Endothelial cell of umbilical vein (primary cell): ENCODE measurements at regions not wholly inside any gene's neighbourhood (a gene's known extent, or its start where the extent isn't known, plus 50 kb on each side); places are given as distances from the start of the nearest gene placed in this dataset.

ENCODE experiments used
- BruUV-seq: library from RNA; stranded (reverse); fragments of 400-500 nt; replicated peaks from 2 replicates; lab custom pipeline; 2021; lab: Mats Ljungman, UMichigan
- CTCF ChIA-PET: fragments of 300-600, 350-600 bp; sonication (Branson Sonifier 250); formaldehyde crosslinking; loops from one replicate; lab custom pipeline; 2021; ENCODE audit warnings: antibody characterized with exemption, inconsistent platforms; lab: Charles Lee
- POLR2A ChIA-PET: fragments of 300-600, 350-600 bp; sonication (Branson Sonifier 250); formaldehyde crosslinking; loops from one replicate; lab custom pipeline; 2021; ENCODE audit warnings: antibody characterized with exemption, inconsistent platforms; lab: Charles Lee
- DNase-seq: peaks from one replicate; pipeline ENCODE4 v3.0.0-alpha.2; 2011; ENCODE audit warnings: low read depth, low spot score
- FAIRE-seq: peaks from 2 replicates; lab custom pipeline; 2011; peaks lifted over from hg19 to GRCh38; lab: Jason Lieb, UNC
- H2AFZ ChIP-seq: 2 replicates; pipeline ENCODE4 v1.6.0; 2012; ENCODE audit warnings: low read depth, low read length, control low read depth, inconsistent platforms
- H3K27ac ChIP-seq: 2 replicates; pipeline ENCODE4 v1.5.1; 2011; ENCODE audit warnings: low read depth, mild to moderate bottlenecking, control low read depth, low read length, moderate library complexity; ENCODE audit not compliant: insufficient read depth
- H3K27me3 ChIP-seq, 2 experiments: 2 replicates each; pipeline versions ENCODE4 v1.6.0 to v1.6.1; 2011; ENCODE audit warnings: low read length in 2 of 2, mixed read lengths in 1 of 2; ENCODE audit not compliant: control insufficient read depth in 2 of 2, insufficient read depth in 2 of 2
- H3K36me3 ChIP-seq, 2 experiments: 2 replicates in 1 of 2; 3 replicates in 1 of 2; pipeline ENCODE4 v1.5.1; 2011; ENCODE audit warnings: low read length in 2 of 2, mild to moderate bottlenecking in 1 of 2, moderate library complexity in 1 of 2; ENCODE audit not compliant: control insufficient read depth in 2 of 2, insufficient read depth in 2 of 2; ENCODE audit errors: extremely low read depth in 1 of 2
- H3K4me1 ChIP-seq: 3 replicates; pipeline ENCODE4 v1.5.1; 2011; ENCODE audit warnings: mild to moderate bottlenecking, low read length; ENCODE audit not compliant: control insufficient read depth, insufficient read depth; ENCODE audit errors: extremely low read depth
- H3K4me2 ChIP-seq: 2 replicates; pipeline ENCODE4 v1.6.1; 2011; ENCODE audit warnings: low read length, control low read depth, mixed read lengths; ENCODE audit not compliant: insufficient read depth
- H3K4me3 ChIP-seq, 3 experiments: fragments of 200-600 bp in 1 of 3; sonication (generic), shearing (Covaris generic) in 1 of 3; replicated peaks in 1 of 3; 2 replicates each; pipeline ENCODE4 v1.5.1; 2011 to 2016; ENCODE audit warnings: control low read depth in 3 of 3, low read length in 3 of 3, mild to moderate bottlenecking in 2 of 3, inconsistent platforms in 1 of 3, low read depth in 1 of 3, moderate library complexity in 1 of 3; ENCODE audit not compliant: insufficient read depth in 1 of 3
- H3K79me2 ChIP-seq: 2 replicates; pipeline ENCODE4 v1.6.0; 2012; ENCODE audit warnings: low read length, inconsistent platforms; ENCODE audit not compliant: control insufficient read depth, insufficient read depth
- H3K9ac ChIP-seq: replicated peaks from 2 replicates; pipeline ENCODE3; 2011; ENCODE audit warnings: low read length, control low read depth; ENCODE audit not compliant: insufficient read depth; ENCODE audit errors: extremely low read depth
- H3K9me1 ChIP-seq: replicated peaks from 3 replicates; pipeline ENCODE4 v1.6.0; 2011; ENCODE audit warnings: mild to moderate bottlenecking, low read length; ENCODE audit not compliant: control insufficient read depth, insufficient read depth; ENCODE audit errors: extremely low read depth
- H3K9me3 ChIP-seq: replicated peaks from 2 replicates; pipeline ENCODE4 v1.5.1; 2012; ENCODE audit warnings: low read length, inconsistent platforms; ENCODE audit not compliant: control insufficient read depth, insufficient read depth
- H4K20me1 ChIP-seq: replicated peaks from 2 replicates; pipeline ENCODE3; 2011; ENCODE audit warnings: mild to moderate bottlenecking, low read length; ENCODE audit not compliant: control insufficient read depth, insufficient read depth; ENCODE audit errors: extremely low read depth
- EZH2 ChIP-seq: IDR thresholded peaks from 2 replicates; pipeline ENCODE4 v1.6.1; 2012; ENCODE audit warnings: borderline replicate concordance, low read depth, mild to moderate bottlenecking, moderate library complexity, low read length, inconsistent platforms; ENCODE audit not compliant: severe bottlenecking
- FOS ChIP-seq: IDR thresholded peaks from 2 replicates; pipeline ENCODE4 v1.6.1; 2011; ENCODE audit warnings: mild to moderate bottlenecking, low read length, moderate library complexity, borderline replicate concordance; ENCODE audit not compliant: insufficient read depth
- GATA2 ChIP-seq: IDR thresholded peaks from 2 replicates; pipeline ENCODE4 v1.7.0; 2011; ENCODE audit warnings: low read depth, mild to moderate bottlenecking, moderate library complexity, mixed read lengths, low read length; ENCODE audit not compliant: insufficient read length, insufficient read depth
- JUN ChIP-seq: IDR thresholded peaks from 2 replicates; pipeline ENCODE4 v1.6.1; 2011; ENCODE audit warnings: borderline replicate concordance, low read depth; ENCODE audit not compliant: insufficient read length, insufficient read depth
- MYC ChIP-seq: IDR thresholded peaks from one replicate; pipeline ENCODE4 v1.6.1; 2011; ENCODE audit warnings: mild to moderate bottlenecking, low read depth, low read length
- POLR2A ChIP-seq: IDR thresholded peaks from 2 replicates; pipeline ENCODE4 v1.6.1; 2012; ENCODE audit warnings: low read depth, mild to moderate bottlenecking, control low read depth, low read length
- POLR2AphosphoS5 ChIP-seq: IDR thresholded peaks from 2 replicates; pipeline ENCODE4 v1.6.1; 2012; ENCODE audit warnings: low read depth, mild to moderate bottlenecking, control low read depth, low read length, moderate library complexity; ENCODE audit not compliant: insufficient read depth
- dilution Hi-C: fragments of 300-500 bp; cut with MboI; formaldehyde crosslinking; loops from one replicate; pipeline ENCODE4 v1.15.0; 2019; ENCODE audit warnings: low sequenced_read_pairs; ENCODE audit not compliant: extremely low pct_ligation_motif_present
- intact Hi-C: fragments of 100-400 bp; cut with micrococcal nuclease; formaldehyde crosslinking; loops from one replicate; pipeline ENCODE4 v1.10.0; 2022
- TF ChIP-seq, protein P1 (sequence below), 2 donors: IDR thresholded peaks; 1 replicate in 1 of 2; 2 replicates in 1 of 2; pipeline ENCODE4 v1.5.1; 2011; ENCODE audit warnings: low read length in 2 of 2, mild to moderate bottlenecking in 2 of 2, moderate library complexity in 2 of 2, control low read depth in 1 of 2, inconsistent platforms in 1 of 2, low read depth in 1 of 2; ENCODE audit not compliant: insufficient read depth in 1 of 2; ENCODE audit errors: extremely low read depth in 1 of 2
- TF ChIP-seq, protein P2 (sequence below): IDR thresholded peaks from 2 replicates; pipeline ENCODE4 v1.6.1; 2011; ENCODE audit not compliant: insufficient read depth, insufficient read length

GRCh38 chr7:152966189-152966588, 206.6 kb downstream of the ACTR3B start:
- no peak overlapping the region for H3K27ac ChIP-seq
- H3K4me1 ChIP-seq = no peaks in the 10 kb centered on the region
- DNase-seq = no peak
- H3K9me3 ChIP-seq = peaks cover 2% of the 10 kb centered on the region
- FAIRE-seq = no peak
- TF ChIP-seq, protein P1, sequence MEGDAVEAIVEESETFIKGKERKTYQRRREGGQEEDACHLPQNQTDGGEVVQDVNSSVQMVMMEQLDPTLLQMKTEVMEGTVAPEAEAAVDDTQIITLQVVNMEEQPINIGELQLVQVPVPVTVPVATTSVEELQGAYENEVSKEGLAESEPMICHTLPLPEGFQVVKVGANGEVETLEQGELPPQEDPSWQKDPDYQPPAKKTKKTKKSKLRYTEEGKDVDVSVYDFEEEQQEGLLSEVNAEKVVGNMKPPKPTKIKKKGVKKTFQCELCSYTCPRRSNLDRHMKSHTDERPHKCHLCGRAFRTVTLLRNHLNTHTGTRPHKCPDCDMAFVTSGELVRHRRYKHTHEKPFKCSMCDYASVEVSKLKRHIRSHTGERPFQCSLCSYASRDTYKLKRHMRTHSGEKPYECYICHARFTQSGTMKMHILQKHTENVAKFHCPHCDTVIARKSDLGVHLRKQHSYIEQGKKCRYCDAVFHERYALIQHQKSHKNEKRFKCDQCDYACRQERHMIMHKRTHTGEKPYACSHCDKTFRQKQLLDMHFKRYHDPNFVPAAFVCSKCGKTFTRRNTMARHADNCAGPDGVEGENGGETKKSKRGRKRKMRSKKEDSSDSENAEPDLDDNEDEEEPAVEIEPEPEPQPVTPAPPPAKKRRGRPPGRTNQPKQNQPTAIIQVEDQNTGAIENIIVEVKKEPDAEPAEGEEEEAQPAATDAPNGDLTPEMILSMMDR (IDR thresholded peaks at IDR 0.05; ENCODE audit: extremely low read depth in 1 of 2, insufficient read depth in 1 of 2, low read depth in 1 of 2, low read length in 2 of 2) = no peak
- TF ChIP-seq POLR2AphosphoS5 (no peak), GATA2 (no peak)
- H3K4me3 ChIP-seq = no peak overlapping the region
- BruUV-seq = no TSS peak
- H4K20me1 ChIP-seq = no peaks in the 10 kb centered on the region
- no peak overlapping the region for H2AFZ ChIP-seq
- H3K9ac ChIP-seq = no peak overlapping the region
- H3K36me3 ChIP-seq = no peaks in the 10 kb centered on the region
- no peaks in the 10 kb centered on the region for H3K27me3 ChIP-seq
- H3K4me2 ChIP-seq = no peak overlapping the region
- POLR2A ChIA-PET = no interaction called here
- CTCF ChIA-PET = no interaction called here
- H3K79me2 ChIP-seq = no peaks in the 10 kb centered on the region
- dilution Hi-C loops (no loop called here), intact Hi-C loops (no loop called here)
- no peaks in the 10 kb centered on the region for H3K9me1 ChIP-seq

DNA sequence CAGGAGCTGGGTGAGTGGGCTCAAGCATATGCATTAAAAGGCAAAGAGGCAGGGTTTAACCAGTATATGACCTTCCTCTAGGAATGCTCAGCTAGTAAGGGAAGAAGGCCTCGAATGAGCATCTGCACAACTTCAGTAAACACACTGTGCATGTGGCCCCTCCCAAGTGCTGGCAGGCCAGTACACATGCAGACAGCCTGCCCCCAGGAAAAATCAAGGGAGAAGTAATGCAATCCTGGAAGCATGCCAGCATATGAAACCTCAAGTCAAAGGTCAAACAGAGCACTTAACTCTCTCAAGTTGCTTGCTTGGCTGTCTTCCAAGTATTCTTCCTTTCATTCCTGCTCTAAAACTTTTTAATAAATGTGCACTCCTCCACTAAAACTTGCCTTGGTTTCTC, 208.4 kb downstream of the ACTR3B start:
- Histone ChIP-seq H3K36me3 (no peaks in the 10 kb centered on the region), H4K20me1 (no peaks in the 10 kb centered on the region), H2AFZ (no peak overlapping the region), H3K27ac (no peak overlapping the region), H3K9ac (no peak overlapping the region), H3K79me2 (no peaks in the 10 kb centered on the region), H3K9me3 (peaks cover 4% of the 10 kb centered on the region), H3K9me1 (no peaks in the 10 kb centered on the region), H3K27me3 (no peaks in the 10 kb centered on the region), H3K4me1 (no peaks in the 10 kb centered on the region), H3K4me3 (no peak overlapping the region), H3K4me2 (no peak overlapping the region)
- dilution Hi-C loops (no loop called here), intact Hi-C loops (no loop called here)
- FAIRE-seq (no peak), DNase-seq (no peak)
- ChIA-PET POLR2A (no interaction called here), CTCF (no interaction called here)
- TF ChIP-seq, protein P1 (IDR thresholded peaks at IDR 0.05; ENCODE audit: extremely low read depth in 1 of 2, insufficient read depth in 1 of 2, low read depth in 1 of 2, low read length in 2 of 2) = no peak
- TF ChIP-seq POLR2A (no peak), FOS (no peak), POLR2AphosphoS5 (no peak), MYC (no peak), EZH2 (no peak), GATA2 (no peak), JUN (no peak)
- TF ChIP-seq, protein P2, sequence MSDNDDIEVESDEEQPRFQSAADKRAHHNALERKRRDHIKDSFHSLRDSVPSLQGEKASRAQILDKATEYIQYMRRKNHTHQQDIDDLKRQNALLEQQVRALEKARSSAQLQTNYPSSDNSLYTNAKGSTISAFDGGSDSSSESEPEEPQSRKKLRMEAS = no peak
- no TSS peak for BruUV-seq
